RWPE2 (cell line): ENCODE measurements at regions not wholly inside any gene's neighbourhood (a gene's known extent, or its start where the extent isn't known, plus 50 kb on each side); places are given as distances from the start of the nearest gene placed in this dataset.

ENCODE experiments used
- ATAC-seq: fragments of 200-7000 bp; cut with Tn5 transposase; 3 replicates; pipeline ENCODE4 v1.9.1; 2021; ENCODE audit warnings: low read depth
- DNase-seq: peaks from one replicate; pipeline ENCODE4 v3.0.0-alpha.2; 2020; ENCODE audit warnings: low spot score
- H3K27ac ChIP-seq: fragments of 450-650 bp; 2 replicates; pipeline ENCODE4 v1.5.1; 2017; ENCODE audit warnings: mild to moderate bottlenecking; ENCODE audit not compliant: poor library complexity, severe bottlenecking
- H3K27me3 ChIP-seq: fragments of 250-450 bp; sonication (Bioruptor Pico); 2 replicates; pipeline ENCODE4 v1.5.1; 2021; ENCODE audit warnings: mild to moderate bottlenecking, moderate library complexity; ENCODE audit not compliant: insufficient read depth, poor library complexity, severe bottlenecking
- H3K36me3 ChIP-seq: fragments of 250-450 bp; sonication (Bioruptor Pico); 2 replicates; pipeline ENCODE4 v1.5.1; 2020; ENCODE audit warnings: low read depth, mild to moderate bottlenecking, moderate library complexity
- H3K4me1 ChIP-seq: fragments of 250-450 bp; sonication (Bioruptor Pico); 2 replicates; pipeline ENCODE4 v1.5.1; 2021; ENCODE audit warnings: mild to moderate bottlenecking, moderate library complexity; ENCODE audit not compliant: insufficient read depth, poor library complexity, severe bottlenecking
- H3K4me3 ChIP-seq: fragments of 250-450 bp; sonication (Bioruptor Pico); 2 replicates; pipeline ENCODE4 v1.5.1; 2021; ENCODE audit warnings: mild to moderate bottlenecking, moderate library complexity; ENCODE audit not compliant: severe bottlenecking
- H3K9me3 ChIP-seq: fragments of 250-450 bp; sonication (Bioruptor Pico); 2 replicates; pipeline ENCODE4 v1.5.1; 2021; ENCODE audit warnings: mild to moderate bottlenecking, moderate library complexity; ENCODE audit not compliant: severe bottlenecking
- TF ChIP-seq, protein P1 (sequence below): fragments of 450-650 bp; IDR thresholded peaks from one replicate; pipeline ENCODE4 v1.5.1; 2017; ENCODE audit warnings: mild to moderate bottlenecking, moderate library complexity; ENCODE audit not compliant: poor library complexity, severe bottlenecking

GRCh38 chr1:201665036-201665435 is 126.1 kb downstream of the NAV1 start:
- Histone ChIP-seq H3K27me3 (no peaks in the 10 kb centered on the region), H3K4me1 (no peaks in the 10 kb centered on the region), H3K27ac (no peak overlapping the region), H3K4me3 (no peak overlapping the region), H3K9me3 (no peaks in the 10 kb centered on the region), H3K36me3 (no peaks in the 10 kb centered on the region)
- TF ChIP-seq, protein P1, sequence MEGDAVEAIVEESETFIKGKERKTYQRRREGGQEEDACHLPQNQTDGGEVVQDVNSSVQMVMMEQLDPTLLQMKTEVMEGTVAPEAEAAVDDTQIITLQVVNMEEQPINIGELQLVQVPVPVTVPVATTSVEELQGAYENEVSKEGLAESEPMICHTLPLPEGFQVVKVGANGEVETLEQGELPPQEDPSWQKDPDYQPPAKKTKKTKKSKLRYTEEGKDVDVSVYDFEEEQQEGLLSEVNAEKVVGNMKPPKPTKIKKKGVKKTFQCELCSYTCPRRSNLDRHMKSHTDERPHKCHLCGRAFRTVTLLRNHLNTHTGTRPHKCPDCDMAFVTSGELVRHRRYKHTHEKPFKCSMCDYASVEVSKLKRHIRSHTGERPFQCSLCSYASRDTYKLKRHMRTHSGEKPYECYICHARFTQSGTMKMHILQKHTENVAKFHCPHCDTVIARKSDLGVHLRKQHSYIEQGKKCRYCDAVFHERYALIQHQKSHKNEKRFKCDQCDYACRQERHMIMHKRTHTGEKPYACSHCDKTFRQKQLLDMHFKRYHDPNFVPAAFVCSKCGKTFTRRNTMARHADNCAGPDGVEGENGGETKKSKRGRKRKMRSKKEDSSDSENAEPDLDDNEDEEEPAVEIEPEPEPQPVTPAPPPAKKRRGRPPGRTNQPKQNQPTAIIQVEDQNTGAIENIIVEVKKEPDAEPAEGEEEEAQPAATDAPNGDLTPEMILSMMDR, result no peak
- no peak for ATAC-seq
- DNase-seq, result no peak

GRCh38 chr1:201666102-201666501 is 127.2 kb downstream of the NAV1 start:
- DNase-seq (no peak), ATAC-seq (no peak)
- Histone ChIP-seq H3K27ac (no peak overlapping the region), H3K36me3 (no peaks in the 10 kb centered on the region), H3K27me3 (no peaks in the 10 kb centered on the region), H3K9me3 (no peaks in the 10 kb centered on the region), H3K4me1 (no peaks in the 10 kb centered on the region), H3K4me3 (no peak overlapping the region)
- TF ChIP-seq, protein P1, result no peak

DNA sequence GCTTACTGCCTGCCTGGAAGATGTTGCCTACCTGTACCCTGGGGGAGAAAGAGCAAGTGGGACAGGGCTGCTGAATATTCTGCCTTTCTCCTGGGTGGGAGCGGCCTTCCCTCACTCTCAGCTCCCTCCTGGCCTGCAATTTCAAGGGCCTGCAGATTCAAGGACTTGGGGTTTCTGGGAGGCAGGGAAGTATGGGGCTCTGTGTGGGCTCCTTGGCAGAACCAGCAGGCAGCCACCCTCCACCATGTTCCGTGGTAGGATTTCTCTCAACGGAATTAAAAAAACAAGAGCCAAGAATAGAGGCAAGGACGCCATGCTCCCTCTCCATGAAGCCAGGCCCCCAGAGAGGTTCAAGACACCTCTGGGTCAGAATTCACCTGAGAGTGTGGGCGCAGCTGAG is 127.7 kb downstream of the NAV1 start:
- no peaks in the 10 kb centered on the region for H3K4me1 ChIP-seq
- ATAC-seq (no peak), DNase-seq (no peak)
- no peak overlapping the region for H3K27ac ChIP-seq
- no peaks in the 10 kb centered on the region for H3K27me3 ChIP-seq
- no peaks in the 10 kb centered on the region for H3K36me3 ChIP-seq
- TF ChIP-seq, protein P1, result no peak
- no peak overlapping the region for H3K4me3 ChIP-seq
- no peaks in the 10 kb centered on the region for H3K9me3 ChIP-seq

DNA sequence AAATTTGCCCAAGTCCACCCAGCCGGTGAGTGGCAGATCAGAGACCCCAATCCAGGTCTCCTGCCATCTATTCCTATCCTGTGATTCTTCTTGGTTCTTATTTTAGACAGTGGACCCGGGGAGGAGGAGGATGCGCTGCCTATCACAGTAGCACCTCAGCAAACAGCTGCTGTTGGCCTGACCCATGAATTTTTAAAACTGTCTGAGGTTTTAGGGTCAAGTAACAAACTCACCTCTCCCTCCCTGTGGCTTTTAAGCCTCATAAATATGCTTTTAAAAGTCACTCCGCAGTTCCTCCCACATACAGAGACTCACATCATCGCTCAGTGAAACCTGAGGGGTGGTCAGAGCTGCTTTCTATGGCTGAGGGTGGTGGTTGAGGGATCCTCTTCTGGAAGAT is 128.6 kb downstream of the NAV1 start:
- TF ChIP-seq, protein P1, result no peak
- no peak for DNase-seq
- H3K9me3 ChIP-seq, result no peaks in the 10 kb centered on the region
- no peak overlapping the region for H3K27ac ChIP-seq
- no peaks in the 10 kb centered on the region for H3K36me3 ChIP-seq
- no peaks in the 10 kb centered on the region for H3K4me1 ChIP-seq
- H3K27me3 ChIP-seq, result no peaks in the 10 kb centered on the region
- ATAC-seq, result no peak
- no peak overlapping the region for H3K4me3 ChIP-seq

- no peak overlapping the region for H3K27ac ChIP-seq
- no peak for DNase-seq
- TF ChIP-seq, protein P1, result no peak
- no peaks in the 10 kb centered on the region for H3K4me1 ChIP-seq
- no peaks in the 10 kb centered on the region for H3K9me3 ChIP-seq
- no peaks in the 10 kb centered on the region for H3K27me3 ChIP-seq
- no peaks in the 10 kb centered on the region for H3K36me3 ChIP-seq
- H3K4me3 ChIP-seq, result no peak overlapping the region
- ATAC-seq, result no peak
Observed at GRCh38 chr1:201670517-201670916, 131.6 kb downstream of the NAV1 start.
